HG03095 (cell line): ENCODE measurements at regions not wholly inside any gene's neighbourhood (a gene's known extent, or its start where the extent isn't known, plus 50 kb on each side); places are given as distances from the start of the nearest gene placed in this dataset.
"Not testable (repeated sequence)": the region's sequence is repeated elsewhere in the genome, so short reads cannot be mapped to it uniquely, and the experiment has no call there.

Experiments used
- ATAC-seq: cut with Tn5 transposase; IDR thresholded peaks from one replicate; pipeline ENCODE4 v1.9.1; 2021; ENCODE audit warnings: moderate library complexity; ENCODE audit not compliant: unreplicated experiment

GRCh38 chr3:190995156-190995555, 132.7 kb upstream of the GMNC start:
- no peak for ATAC-seq

- no peak for ATAC-seq
These were observed 128.4 kb upstream of the GMNC start for GRCh38 chr3:190990898-190991297.

DNA sequence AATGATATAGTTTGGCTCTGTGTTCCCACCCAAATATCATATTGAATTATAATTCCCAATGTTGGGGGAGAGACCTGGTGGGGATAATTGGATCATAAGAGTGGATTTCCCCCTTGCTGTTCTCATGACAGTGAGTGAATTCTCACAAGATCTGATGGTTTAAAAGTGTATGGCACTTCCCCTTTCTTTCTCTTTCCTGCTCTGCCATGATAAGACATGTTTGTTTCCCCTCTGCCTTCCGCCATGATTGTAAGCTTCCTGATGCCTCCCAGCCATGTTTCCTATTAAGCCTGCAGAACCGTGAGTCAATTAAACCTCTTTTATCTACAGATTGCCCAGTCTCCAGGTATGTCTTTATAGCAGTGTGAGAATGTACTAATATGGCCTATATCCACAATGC, 126.7 kb upstream of the GMNC start:
- ATAC-seq, result no peak

GRCh38 chr3:190988102-190988501, 125.6 kb upstream of the GMNC start:
- ATAC-seq, result no peak

- no peak for ATAC-seq
These were observed 122.2 kb upstream of the GMNC start for GRCh38 chr3:190984502-190985244.

DNA sequence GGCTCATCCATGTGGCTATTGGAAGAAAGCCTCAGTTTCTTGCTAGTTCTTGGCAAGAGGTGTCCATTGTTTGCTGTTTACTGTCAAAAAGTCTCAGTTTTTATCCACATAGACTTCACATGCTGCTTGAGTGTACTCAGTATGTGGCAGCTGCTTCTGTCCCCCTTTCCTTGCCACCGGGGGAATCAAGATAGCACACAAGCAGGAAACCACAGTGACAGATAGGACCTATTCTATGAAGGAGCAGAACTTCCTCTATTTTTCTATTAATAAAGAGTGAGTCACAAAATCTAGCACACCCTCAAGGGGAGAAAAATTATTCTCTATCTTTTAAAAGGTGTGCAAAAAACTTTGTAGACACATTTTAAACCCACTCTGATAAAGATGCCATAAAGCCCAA, 121.4 kb upstream of the GMNC start:
- no peak for ATAC-seq

- no peak for ATAC-seq
These were observed 111.3 kb upstream of the GMNC start for GRCh38 chr3:190973771-190974170.

DNA sequence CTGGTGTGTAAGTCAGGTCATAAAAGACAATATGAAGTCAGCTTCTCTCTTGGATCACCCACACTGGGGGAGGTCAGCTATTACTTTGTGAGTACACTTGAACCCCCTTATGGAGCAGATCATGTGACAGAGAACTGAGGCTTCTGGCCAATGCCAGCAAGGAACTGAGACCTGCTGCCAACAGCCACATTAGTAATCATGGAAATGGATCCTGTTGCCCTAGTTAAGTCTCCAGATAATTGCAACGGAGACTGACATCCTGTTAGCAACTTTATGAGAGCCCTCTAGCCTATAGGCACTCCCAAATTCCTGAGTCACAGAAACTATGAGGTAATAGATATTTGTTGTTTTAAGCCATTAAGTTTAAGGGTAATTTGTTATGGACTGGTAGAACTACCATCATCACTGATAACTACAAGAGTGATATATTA, 110.4 kb upstream of the GMNC start:
- no peak for ATAC-seq

DNA sequence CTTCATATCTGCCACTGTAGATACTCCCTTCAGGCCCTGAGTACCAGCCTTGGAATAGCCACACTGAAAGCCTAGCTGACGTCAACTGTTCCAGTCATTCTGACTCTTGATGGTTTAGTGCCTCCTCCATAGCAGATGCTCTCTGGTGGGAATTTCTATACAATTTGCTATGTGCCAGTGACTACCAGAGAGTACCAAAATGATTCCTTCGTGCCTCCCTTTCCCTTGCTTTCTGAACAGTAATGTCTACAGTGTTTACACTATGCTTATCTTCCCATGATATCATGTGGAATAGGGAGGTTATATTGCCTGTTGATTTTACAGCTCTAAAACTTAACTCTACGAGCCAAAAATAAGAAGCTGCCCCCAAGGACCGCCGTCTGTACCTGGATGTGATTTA, 109.7 kb upstream of the GMNC start:
- no peak for ATAC-seq

DNA sequence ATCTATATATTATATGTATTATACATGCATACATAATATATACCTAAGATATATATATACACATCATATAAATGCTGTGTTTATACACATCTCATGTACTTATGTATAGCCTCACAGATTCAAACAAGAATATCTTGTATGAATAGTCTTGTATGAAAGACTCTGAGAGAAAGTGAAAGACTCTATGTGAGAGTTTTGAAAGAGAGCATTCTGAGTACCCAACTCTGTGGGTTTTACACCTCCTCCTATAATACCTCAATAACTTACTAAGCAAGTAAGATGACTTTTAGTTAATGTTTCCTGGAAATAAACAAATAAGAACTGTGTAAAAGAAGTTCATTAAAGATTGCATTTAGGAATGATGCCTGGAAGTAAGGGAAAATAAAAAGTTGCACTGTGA, 108.1 kb upstream of the GMNC start:
- ATAC-seq, result no peak

DNA sequence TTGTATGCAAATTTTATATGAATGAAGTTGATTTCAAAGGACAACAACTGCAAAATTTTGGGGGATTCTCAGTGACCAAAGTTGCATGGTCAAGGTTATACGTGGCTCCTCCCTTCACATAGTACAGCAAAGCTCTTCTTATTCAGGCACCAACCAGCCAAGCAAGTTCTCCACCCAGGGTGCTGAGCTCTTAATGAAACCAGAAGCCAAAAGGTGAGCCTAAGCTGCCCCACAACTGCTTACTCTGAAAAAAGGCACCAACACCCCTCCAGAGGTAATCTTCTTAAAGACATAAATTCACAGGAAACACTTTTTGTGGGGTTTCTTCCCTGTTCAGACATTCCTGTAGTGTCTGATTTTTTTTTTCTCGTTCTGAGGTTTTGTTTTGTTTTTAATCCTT, 106.1 kb upstream of the GMNC start:
- ATAC-seq, result no peak

DNA sequence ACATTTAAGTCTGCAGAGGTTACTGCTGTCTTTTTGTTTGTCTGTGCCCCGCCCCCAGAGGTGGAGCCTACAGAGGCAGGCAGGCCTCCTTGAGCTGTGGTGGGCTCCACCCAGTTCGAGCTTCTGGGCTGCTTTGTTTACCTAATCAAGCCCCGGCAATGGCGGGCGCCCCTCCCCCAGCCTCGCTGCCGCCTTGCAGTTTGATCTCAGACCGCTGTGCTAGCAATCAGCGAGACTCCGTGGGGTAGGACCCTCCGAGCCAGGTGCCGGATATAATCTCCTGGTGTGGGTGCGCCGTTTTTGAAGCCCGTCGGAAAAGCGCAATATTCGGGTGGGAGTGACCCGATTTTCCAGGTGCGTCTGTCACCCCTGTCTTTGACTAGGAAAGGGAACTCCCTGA, 102.4 kb upstream of the GMNC start:
- ATAC-seq, result not testable (repeated sequence)

DNA sequence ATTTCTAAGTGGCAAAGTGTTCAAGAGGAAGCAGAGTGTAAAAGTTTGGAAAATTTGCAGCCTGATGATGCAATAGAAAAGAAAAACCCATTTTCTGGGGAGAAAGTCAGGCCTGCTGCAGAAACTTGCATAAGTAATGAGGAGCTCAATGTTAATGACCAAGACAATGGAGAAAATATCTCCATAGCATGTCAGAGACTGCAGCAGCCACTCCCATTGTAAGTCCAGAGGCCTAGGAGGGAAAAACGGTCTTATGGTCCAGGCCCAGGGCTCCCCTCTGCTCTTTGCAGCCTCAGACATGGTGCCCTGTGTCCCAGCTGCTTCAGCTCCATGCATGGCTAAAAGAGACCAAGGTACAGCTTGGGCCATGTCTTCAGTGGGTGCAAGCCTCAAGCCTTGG, 96.6 kb upstream of the GMNC start:
- ATAC-seq, result no peak

- no peak for ATAC-seq
These were observed 79.3 kb upstream of the GMNC start for GRCh38 chr3:190941694-190942260.

- not testable (repeated sequence) for ATAC-seq
These were observed 72.1 kb upstream of the GMNC start for GRCh38 chr3:190934616-190935015.

GRCh38 chr3:190926619-190927018, 64.1 kb upstream of the GMNC start:
- ATAC-seq, result no peak

- no peak for ATAC-seq
These were observed 50.2 kb upstream of the GMNC start for GRCh38 chr3:190912736-190913135.
